ENCODE measurements at regions not wholly inside any gene's neighbourhood (a gene's known extent, or its start where the extent isn't known, plus 50 kb on each side); places are given as distances from the start of the nearest gene placed in this dataset.

DNA sequence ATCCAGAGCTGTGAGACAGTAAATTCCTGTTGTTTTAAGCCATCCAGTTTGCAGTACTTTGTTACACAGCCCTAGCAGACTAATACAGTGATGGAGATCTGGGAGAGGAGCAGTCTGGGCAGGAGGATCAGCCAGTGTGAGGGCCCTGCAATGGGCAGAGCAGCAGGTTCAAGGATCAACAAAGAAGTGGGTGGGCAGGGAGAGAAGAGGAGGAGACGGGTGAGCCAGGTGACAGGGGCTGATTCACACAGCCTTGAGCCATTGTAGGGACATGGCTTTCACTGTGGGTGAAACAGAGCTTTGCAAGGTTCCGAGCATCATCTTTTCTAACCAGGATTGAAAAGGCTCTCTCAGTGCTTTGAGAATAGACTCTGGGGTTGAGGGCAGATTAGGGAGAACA is 88.2 kb upstream of the MVB12B start:
- H3K27me3 ChIP-seq, result no peaks in the 10 kb centered on the region
- H3K9me3 ChIP-seq, result peaks cover 0 to 3% (median 0%) of the 10 kb centered on the region in 4 donors
- H3K27ac ChIP-seq, result no peak overlapping the region
- H3K4me3 ChIP-seq, result no peak overlapping the region
- no peaks in the 10 kb centered on the region for H3K4me1 ChIP-seq
- TF ChIP-seq, protein P1, sequence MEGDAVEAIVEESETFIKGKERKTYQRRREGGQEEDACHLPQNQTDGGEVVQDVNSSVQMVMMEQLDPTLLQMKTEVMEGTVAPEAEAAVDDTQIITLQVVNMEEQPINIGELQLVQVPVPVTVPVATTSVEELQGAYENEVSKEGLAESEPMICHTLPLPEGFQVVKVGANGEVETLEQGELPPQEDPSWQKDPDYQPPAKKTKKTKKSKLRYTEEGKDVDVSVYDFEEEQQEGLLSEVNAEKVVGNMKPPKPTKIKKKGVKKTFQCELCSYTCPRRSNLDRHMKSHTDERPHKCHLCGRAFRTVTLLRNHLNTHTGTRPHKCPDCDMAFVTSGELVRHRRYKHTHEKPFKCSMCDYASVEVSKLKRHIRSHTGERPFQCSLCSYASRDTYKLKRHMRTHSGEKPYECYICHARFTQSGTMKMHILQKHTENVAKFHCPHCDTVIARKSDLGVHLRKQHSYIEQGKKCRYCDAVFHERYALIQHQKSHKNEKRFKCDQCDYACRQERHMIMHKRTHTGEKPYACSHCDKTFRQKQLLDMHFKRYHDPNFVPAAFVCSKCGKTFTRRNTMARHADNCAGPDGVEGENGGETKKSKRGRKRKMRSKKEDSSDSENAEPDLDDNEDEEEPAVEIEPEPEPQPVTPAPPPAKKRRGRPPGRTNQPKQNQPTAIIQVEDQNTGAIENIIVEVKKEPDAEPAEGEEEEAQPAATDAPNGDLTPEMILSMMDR (IDR thresholded peaks at IDR 0.05), result no peak
- TF ChIP-seq POLR2A (IDR thresholded peaks at IDR 0.05), result no peak
- no peak for DNase-seq
- H3K36me3 ChIP-seq, result no peaks in the 10 kb centered on the region

DNA sequence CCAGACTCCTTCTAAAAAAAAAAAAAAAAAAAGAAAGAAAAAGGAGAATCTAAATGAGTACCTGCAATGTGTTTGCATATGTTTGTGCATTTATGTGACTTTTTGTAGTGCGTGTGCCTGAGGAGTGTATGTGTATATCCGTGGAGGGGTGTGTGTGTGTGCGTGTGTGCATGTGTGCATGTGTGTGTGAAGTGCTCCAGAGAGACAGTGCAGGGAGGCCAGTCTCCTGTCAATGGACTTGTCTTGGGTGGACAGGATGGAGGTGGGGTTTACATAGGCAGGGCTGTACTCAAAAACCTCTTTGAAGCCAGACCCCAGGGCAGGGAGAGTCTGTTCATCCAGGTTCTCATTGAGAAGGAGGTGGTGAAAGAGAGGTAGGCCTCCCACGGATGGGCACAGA is 87.1 kb upstream of the MVB12B start:
- TF ChIP-seq, protein P1 (IDR thresholded peaks at IDR 0.05), result no peak
- TF ChIP-seq POLR2A (IDR thresholded peaks at IDR 0.05), result no peak
- Histone ChIP-seq H3K27ac (no peak overlapping the region), H3K9me3 (peaks cover 0 to 7% (median 0%) of the 10 kb centered on the region in 4 donors), H3K27me3 (no peaks in the 10 kb centered on the region), H3K36me3 (no peaks in the 10 kb centered on the region), H3K4me1 (no peaks in the 10 kb centered on the region), H3K4me3 (no peak overlapping the region)
- DNase-seq, result no peak

DNA sequence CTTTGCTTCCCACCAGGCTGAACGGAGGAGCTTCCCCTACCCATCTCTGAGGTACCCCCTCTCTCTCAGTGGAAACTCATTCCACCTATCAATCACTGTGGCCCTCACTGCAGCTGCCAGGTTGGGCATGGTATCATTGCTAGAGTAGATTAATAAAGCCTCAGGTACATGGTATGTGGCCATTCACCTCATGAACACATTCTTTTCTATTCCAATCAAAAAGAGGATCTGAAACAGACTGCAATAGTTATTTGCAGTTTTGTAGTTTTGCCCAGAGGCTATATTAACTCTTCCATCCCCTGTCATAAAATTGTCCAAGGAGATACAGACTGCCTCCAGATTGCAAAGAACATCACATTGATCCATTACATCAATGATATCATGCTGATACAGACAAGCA is 85.8 kb upstream of the MVB12B start:
- no peaks in the 10 kb centered on the region for H3K27me3 ChIP-seq
- H3K4me3 ChIP-seq, result no peak overlapping the region
- peaks cover 0 to 7% (median 0%) of the 10 kb centered on the region in 4 donors for H3K9me3 ChIP-seq
- no peaks in the 10 kb centered on the region for H3K36me3 ChIP-seq
- H3K27ac ChIP-seq, result no peak overlapping the region
- no peak for DNase-seq
- H3K4me1 ChIP-seq, result no peaks in the 10 kb centered on the region
- no peak for TF ChIP-seq POLR2A (IDR thresholded peaks at IDR 0.05)
- TF ChIP-seq, protein P1 (IDR thresholded peaks at IDR 0.05), result no peak

DNA sequence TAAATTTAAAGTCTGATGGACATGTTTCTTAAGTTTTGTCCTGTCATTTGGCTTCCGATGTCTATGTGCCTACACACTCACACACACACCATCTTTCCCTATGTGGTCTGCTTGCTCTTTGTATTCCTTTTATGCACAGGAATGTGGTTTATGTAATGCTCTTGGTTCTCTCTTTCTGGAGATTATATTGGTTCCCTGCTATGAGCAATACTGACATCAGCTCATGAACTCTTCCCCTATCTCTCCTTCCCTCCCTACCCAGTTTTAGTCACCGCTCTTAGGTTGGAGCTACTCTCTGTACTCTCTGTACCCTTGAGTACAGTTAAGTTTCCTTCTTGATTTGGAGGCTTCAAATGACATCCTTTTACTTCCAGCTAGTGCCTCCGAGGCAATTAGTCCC is 77.9 kb upstream of the MVB12B start:
- TF ChIP-seq, protein P1 (IDR thresholded peaks at IDR 0.05), result no peak
- no peak for TF ChIP-seq POLR2A (IDR thresholded peaks at IDR 0.05)
- peaks cover 0 to under 1% (median 0%) of the 10 kb centered on the region in 4 donors for H3K9me3 ChIP-seq
- H3K27ac ChIP-seq, result no peak overlapping the region
- H3K4me3 ChIP-seq, result no peak overlapping the region
- no peaks in the 10 kb centered on the region for H3K4me1 ChIP-seq
- H3K36me3 ChIP-seq, result no peaks in the 10 kb centered on the region
- no peaks in the 10 kb centered on the region for H3K27me3 ChIP-seq
- DNase-seq, result no peak

DNA sequence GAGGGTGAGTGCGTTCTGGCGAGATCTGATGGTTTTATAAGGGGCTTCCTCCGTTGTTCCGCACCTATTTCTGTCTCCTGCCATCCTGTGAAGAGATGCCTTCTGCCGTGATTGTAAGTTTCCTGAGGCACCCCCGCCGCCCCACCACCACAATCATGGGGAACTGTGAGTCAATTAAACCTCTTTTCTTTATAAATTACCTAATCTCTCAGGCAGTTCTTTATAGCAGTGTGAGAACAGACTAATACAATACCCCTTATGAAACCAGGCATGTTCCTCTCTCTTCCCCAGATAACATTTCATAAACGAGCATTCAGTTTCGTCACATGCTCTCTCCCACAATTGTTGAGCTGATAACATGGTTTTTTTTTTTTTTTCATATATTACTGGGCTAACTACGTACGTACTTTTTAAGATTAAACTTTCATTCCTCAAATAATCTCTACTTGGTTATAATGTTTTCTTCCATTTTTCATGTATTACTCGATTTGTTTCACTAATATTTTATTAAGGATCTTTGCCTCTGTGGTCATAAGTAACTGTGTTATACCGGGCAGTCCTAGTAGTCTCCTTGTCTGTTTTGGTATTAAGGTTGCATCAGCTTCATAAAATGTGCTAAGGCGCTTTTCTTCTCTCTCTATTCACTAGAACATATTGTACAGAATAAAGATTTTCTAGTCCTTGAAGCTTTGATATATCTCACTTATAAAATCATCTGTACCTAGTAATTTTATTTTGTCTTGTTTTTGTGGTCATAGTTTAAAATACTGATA is 64.9 kb upstream of the MVB12B start:
- no peak for DNase-seq
- no peaks in the 10 kb centered on the region for H3K36me3 ChIP-seq
- H3K27ac ChIP-seq, result no peak overlapping the region
- TF ChIP-seq, protein P1 (IDR thresholded peaks at IDR 0.05), result no peak
- no peak for TF ChIP-seq POLR2A (IDR thresholded peaks at IDR 0.05)
- H3K4me1 ChIP-seq, result no peaks in the 10 kb centered on the region
- H3K9me3 ChIP-seq, result no peaks in the 10 kb centered on the region
- H3K27me3 ChIP-seq, result no peaks in the 10 kb centered on the region
- no peak overlapping the region for H3K4me3 ChIP-seq

All from Peyer's patch (tissue), 4 donors.